IMR-90 (cell line): ENCODE measurements at regions not wholly inside any gene's neighbourhood (a gene's known extent, or its start where the extent isn't known, plus 50 kb on each side); places are given as distances from the start of the nearest gene placed in this dataset.

Source experiments
- ATAC-seq: fragments of 200-7000 bp; cut with Tn5 transposase; 2 replicates; pipeline ENCODE4 v1.9.1; 2020; ENCODE audit warnings: low read depth, mild to moderate bottlenecking, moderate library complexity
- BruUV-seq: library from RNA; stranded (reverse); fragments of 400-500 nt; replicated peaks from 2 replicates; lab custom pipeline; 2021; lab: Mats Ljungman, UMichigan
- CTCF ChIA-PET: fragments of 300-600 bp; formaldehyde crosslinking; extraction: SDS; loops from one replicate; lab custom pipeline; 2021; ENCODE audit warnings: antibody characterized with exemption; lab: Yijun Ruan, JAX
- POLR2A ChIA-PET: fragments of 300-600 bp; sonication (Branson Sonifier 250); formaldehyde crosslinking; loops from one replicate; lab custom pipeline; 2022; ENCODE audit warnings: antibody characterized with exemption; ENCODE audit not compliant: unreplicated experiment; lab: Charles Lee
- DNase-seq: peaks from one replicate; pipeline ENCODE4 v3.0.0; 2013
- H2AFZ ChIP-seq: replicated peaks from 2 replicates; pipeline ENCODE3; 2013; ENCODE audit warnings: low read length, mild to moderate bottlenecking; ENCODE audit not compliant: poor library complexity
- H2AK5ac ChIP-seq: 2 replicates; pipeline ENCODE4 v1.6.1; 2013; ENCODE audit warnings: low read depth, low read length, inconsistent platforms
- H2AK9ac ChIP-seq: replicated peaks from 2 replicates; pipeline ENCODE3; 2013; ENCODE audit warnings: mild to moderate bottlenecking, low read depth, low read length, moderate library complexity; ENCODE audit not compliant: poor library complexity
- H2BK120ac ChIP-seq: 2 replicates; pipeline ENCODE4 v1.6.1; 2013; ENCODE audit warnings: low read depth, low read length, inconsistent platforms
- H2BK15ac ChIP-seq: 3 replicates; pipeline ENCODE4 v1.6.1; 2013; ENCODE audit warnings: low read depth, low read length, inconsistent platforms
- H2BK20ac ChIP-seq: 2 replicates; pipeline ENCODE4 v1.6.1; 2013; ENCODE audit warnings: low read depth, mild to moderate bottlenecking, inconsistent platforms, low read length, moderate library complexity
- H2BK5ac ChIP-seq: 2 replicates; pipeline ENCODE4 v1.6.1; 2013; ENCODE audit warnings: mild to moderate bottlenecking, low read depth, low read length, inconsistent platforms; ENCODE audit not compliant: poor library complexity, severe bottlenecking
- H3K14ac ChIP-seq: replicated peaks from 2 replicates; pipeline ENCODE4 v1.6.1; 2013; ENCODE audit warnings: low read depth, low read length, inconsistent platforms
- H3K18ac ChIP-seq: 2 replicates; pipeline ENCODE4 v1.6.1; 2013; ENCODE audit warnings: low read depth, low read length, control low read depth
- H3K23ac ChIP-seq: 2 replicates; pipeline ENCODE4 v1.6.1; 2013; ENCODE audit warnings: low read depth, low read length, inconsistent platforms
- H3K27ac ChIP-seq: 2 replicates; pipeline ENCODE4 v1.5.1; 2013; ENCODE audit warnings: mild to moderate bottlenecking, control low read depth, low read length; ENCODE audit not compliant: insufficient read depth
- H3K27me3 ChIP-seq: 2 replicates; pipeline ENCODE4 v1.6.1; 2013; ENCODE audit warnings: low read length; ENCODE audit not compliant: control insufficient read depth, insufficient read depth
- H3K36me3 ChIP-seq: 2 replicates; pipeline ENCODE4 v1.6.1; 2013; ENCODE audit warnings: low read length, mixed read lengths; ENCODE audit not compliant: control insufficient read depth, insufficient read depth
- H3K4ac ChIP-seq: 2 replicates; pipeline ENCODE4 v1.6.1; 2013; ENCODE audit warnings: low read depth, low read length, inconsistent platforms
- H3K4me1 ChIP-seq: 2 replicates; pipeline ENCODE4 v1.6.1; 2013; ENCODE audit warnings: low read length, mixed read lengths; ENCODE audit not compliant: control insufficient read depth, insufficient read depth
- H3K4me2 ChIP-seq: 2 replicates; pipeline ENCODE4 v1.6.1; 2013; ENCODE audit warnings: low read depth, mild to moderate bottlenecking, control low read depth, low read length, moderate library complexity
- H3K4me3 ChIP-seq: 2 replicates; pipeline ENCODE4 v1.5.1; 2013; ENCODE audit warnings: low read depth, mild to moderate bottlenecking, control low read depth, low read length, moderate library complexity; ENCODE audit not compliant: insufficient read depth
- H3K56ac ChIP-seq: 2 replicates; pipeline ENCODE4 v1.6.1; 2013; ENCODE audit warnings: low read length, inconsistent platforms; ENCODE audit not compliant: insufficient read depth; ENCODE audit errors: extremely low read depth
- H3K79me1 ChIP-seq, 2 experiments: 2 replicates each; pipeline ENCODE4 v1.6.1; 2013; ENCODE audit warnings: low read length in 2 of 2, inconsistent platforms in 1 of 2, low read depth in 1 of 2
- H3K9ac ChIP-seq: 2 replicates; pipeline ENCODE4 v1.6.1; 2013; ENCODE audit warnings: low read depth, low read length, control low read depth
- H3K9me1 ChIP-seq: 2 replicates; pipeline ENCODE4 v1.6.1; 2013; ENCODE audit warnings: low read length, inconsistent platforms; ENCODE audit not compliant: insufficient read depth
- H3K9me3 ChIP-seq: 2 replicates; pipeline ENCODE4 v1.6.1; 2013; ENCODE audit warnings: low read length; ENCODE audit not compliant: control insufficient read depth, insufficient read depth
- H4K20me1 ChIP-seq: 2 replicates; pipeline ENCODE4 v1.6.1; 2013; ENCODE audit warnings: low read length, inconsistent platforms; ENCODE audit not compliant: insufficient read depth
- H4K5ac ChIP-seq: 2 replicates; pipeline ENCODE4 v1.6.1; 2013; ENCODE audit warnings: mild to moderate bottlenecking, low read depth, low read length, control low read depth
- H4K8ac ChIP-seq, 2 experiments: 2 replicates each; pipeline ENCODE4 v1.6.1; 2013; ENCODE audit warnings: low read depth in 2 of 2, low read length in 2 of 2, control low read depth in 1 of 2, inconsistent platforms in 1 of 2
- H4K91ac ChIP-seq: 2 replicates; pipeline ENCODE4 v1.6.1; 2013; ENCODE audit warnings: low read depth, low read length, inconsistent platforms; ENCODE audit not compliant: insufficient read depth
- BHLHE40 ChIP-seq: fragments of 150-350 bp; IDR thresholded peaks from 2 replicates; pipeline ENCODE4 v1.6.1; 2016; ENCODE audit warnings: mild to moderate bottlenecking, low read depth, low read length
- CEBPB ChIP-seq: IDR thresholded peaks from 2 replicates; pipeline ENCODE4 v1.6.1; 2012; ENCODE audit warnings: low read depth, low read length, improper control_type of control experiment
- MXI1 ChIP-seq: IDR thresholded peaks from 2 replicates; pipeline ENCODE4 v1.6.1; 2012; ENCODE audit warnings: low read depth, mild to moderate bottlenecking, low read length, moderate library complexity, borderline replicate concordance
- NFE2L2 ChIP-seq: fragments of 150-350 bp; IDR thresholded peaks from 2 replicates; pipeline ENCODE4 v1.6.1; 2016; ENCODE audit warnings: low read depth, mild to moderate bottlenecking, low read length
- WGBS, 2 experiments: methylation state at CpG; one replicate each; pipeline versions ENCODE4 v1.1.5 to v1.1.7; 2013; ENCODE audit warnings: missing lambda C conversion rate in 2 of 2; ENCODE audit not compliant: insufficient read length in 1 of 2; ENCODE audit errors: extremely low coverage in 2 of 2; 5-methylcytosine and 5-hydroxymethylcytosine counted together
- dilution Hi-C: fragments of 300-500 bp; cut with HindIII; formaldehyde crosslinking; loops from one replicate; pipeline ENCODE4 v1.14.3; 2018; ENCODE audit warnings: low sequenced_read_pairs; ENCODE audit not compliant: unreplicated experiment
- in situ Hi-C: fragments of 300-500 bp; cut with MboI; formaldehyde crosslinking; loops from 3 replicates; pipeline ENCODE4 v1.14.3; 2019; ENCODE audit warnings: low sequenced_read_pairs, inconsistent platforms, mixed read lengths
- intact Hi-C: fragments of 100-400 bp; cut with micrococcal nuclease; formaldehyde crosslinking; loops from 2 replicates; pipeline ENCODE4 v1.10.0; 2022

GRCh38 chr12:115709540-115710011 is 567.9 kb downstream of the MED13L start:
- POLR2A ChIA-PET = no interaction called here
- Histone ChIP-seq H2BK5ac (no peak overlapping the region), H2BK15ac (no peak overlapping the region), H2AK5ac (no peak overlapping the region), H3K4ac (no peak overlapping the region), H4K91ac (no peak overlapping the region), H4K5ac (no peak overlapping the region), H3K4me2 (no peak overlapping the region), H2BK20ac (no peak overlapping the region), H3K4me3 (no peak overlapping the region), H4K20me1 (no peaks in the 10 kb centered on the region), H3K79me1 (no peaks in the 10 kb centered on the region), H3K27me3 (no peaks in the 10 kb centered on the region; the same call in 1 of the 2 replicates), H4K8ac (no peak overlapping the region), H3K4me1 (no peaks in the 10 kb centered on the region), H3K9me3 (no peaks in the 10 kb centered on the region), H2AFZ (no peak overlapping the region), H3K27ac (no peak overlapping the region), H3K36me3 (no peaks in the 10 kb centered on the region), H3K56ac (no peak overlapping the region), H2BK120ac (no peak overlapping the region), H3K23ac (no peak overlapping the region), H3K14ac (no peak overlapping the region), H3K9me1 (no peaks in the 10 kb centered on the region), H3K18ac (no peak overlapping the region), H2AK9ac (no peak overlapping the region), H3K9ac (no peak overlapping the region)
- no CpG with 5 or more reads among the region's 10 CpGs for WGBS, 2 experiments
- ATAC-seq (no peak), DNase-seq (no peak)
- no TSS peak for BruUV-seq
- dilution Hi-C loops (no loop called here), intact Hi-C loops (no loop called here), in situ Hi-C loops (no loop called here)
- TF ChIP-seq NFE2L2 (no peak), BHLHE40 (no peak), CEBPB (no peak), MXI1 (no peak)
- CTCF ChIA-PET = interaction anchor here (0.6 kb wide), 1 partner anchor 41 kb away, joined by 8 read pairs; no protein-coding TSS in a partner anchor
